Limb (tissue), 2 donors: ENCODE measurements at regions not wholly inside any gene's neighbourhood (a gene's known extent, or its start where the extent isn't known, plus 50 kb on each side); places are given as distances from the start of the nearest gene placed in this dataset.
"Not testable (repeated sequence)": the region's sequence is repeated elsewhere in the genome, so short reads cannot be mapped to it uniquely, and the experiment has no call there.

Experiments
- DNase-seq, 2 donors: peaks; one replicate each; pipeline ENCODE4 v3.0.0-alpha.2; 2016; ENCODE audit errors: extremely low spot score in 2 of 2

DNA sequence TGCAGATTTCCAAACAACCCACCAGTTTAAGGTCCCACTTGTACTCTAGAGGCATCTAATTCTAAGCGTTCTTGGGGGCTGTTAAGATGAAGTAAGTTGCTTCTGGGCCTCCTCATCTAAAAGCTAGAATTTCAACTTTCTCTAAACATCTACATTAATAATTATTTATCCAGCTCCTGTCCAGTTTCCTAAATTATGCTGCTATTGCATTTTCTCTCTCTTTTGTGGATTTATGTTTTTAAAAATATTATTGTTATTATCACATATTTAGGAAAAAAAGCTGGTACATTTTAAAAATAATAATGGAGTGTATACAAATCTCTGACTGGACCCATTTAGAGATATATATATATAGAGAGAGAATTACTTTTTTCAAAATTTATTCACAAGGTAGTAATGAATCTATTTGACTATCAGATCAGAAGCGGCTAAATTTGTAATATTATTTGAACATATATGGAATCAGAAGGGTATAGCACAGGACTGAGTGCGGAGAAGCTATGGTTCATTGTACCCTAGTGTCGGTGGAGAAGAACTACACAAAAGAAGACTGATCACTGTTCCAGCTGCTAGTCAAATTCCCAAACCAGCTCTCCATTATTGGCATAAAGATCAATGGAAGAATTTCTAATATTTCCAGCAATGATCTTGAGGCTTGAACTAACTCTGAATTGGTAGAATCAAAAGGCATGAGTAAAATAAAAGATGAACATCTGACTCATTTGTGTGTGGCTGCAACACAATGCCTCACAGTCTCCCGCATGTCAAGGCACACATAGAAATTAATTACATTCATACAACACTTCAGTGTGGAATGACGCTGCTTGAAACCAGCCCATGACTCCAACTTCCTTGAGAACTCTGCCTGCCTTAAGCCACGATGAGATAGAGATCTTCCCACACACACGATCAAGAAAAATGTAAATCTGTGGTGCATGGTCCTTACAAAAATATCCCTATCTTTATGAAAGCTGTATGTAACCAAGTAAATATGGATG is 433.4 kb upstream of the OR4E1 start:
- DNase-seq, result no peak

DNA sequence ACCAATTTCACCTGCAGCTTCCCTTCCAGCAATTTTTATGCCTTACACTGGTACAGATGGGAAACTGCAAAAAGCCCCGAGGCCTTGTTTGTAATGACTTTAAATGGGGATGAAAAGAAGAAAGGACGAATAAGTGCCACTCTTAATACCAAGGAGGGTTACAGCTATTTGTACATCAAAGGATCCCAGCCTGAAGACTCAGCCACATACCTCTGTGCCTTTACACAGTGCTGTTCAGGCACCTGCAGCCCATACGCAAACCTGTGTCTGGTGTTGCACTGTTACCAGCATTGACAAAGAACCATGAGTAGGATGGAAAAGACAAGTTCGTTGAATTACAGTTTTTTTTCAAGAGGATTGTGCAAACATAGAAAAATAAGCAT is 432.0 kb upstream of the OR4E1 start:
- DNase-seq, result no peak

DNA sequence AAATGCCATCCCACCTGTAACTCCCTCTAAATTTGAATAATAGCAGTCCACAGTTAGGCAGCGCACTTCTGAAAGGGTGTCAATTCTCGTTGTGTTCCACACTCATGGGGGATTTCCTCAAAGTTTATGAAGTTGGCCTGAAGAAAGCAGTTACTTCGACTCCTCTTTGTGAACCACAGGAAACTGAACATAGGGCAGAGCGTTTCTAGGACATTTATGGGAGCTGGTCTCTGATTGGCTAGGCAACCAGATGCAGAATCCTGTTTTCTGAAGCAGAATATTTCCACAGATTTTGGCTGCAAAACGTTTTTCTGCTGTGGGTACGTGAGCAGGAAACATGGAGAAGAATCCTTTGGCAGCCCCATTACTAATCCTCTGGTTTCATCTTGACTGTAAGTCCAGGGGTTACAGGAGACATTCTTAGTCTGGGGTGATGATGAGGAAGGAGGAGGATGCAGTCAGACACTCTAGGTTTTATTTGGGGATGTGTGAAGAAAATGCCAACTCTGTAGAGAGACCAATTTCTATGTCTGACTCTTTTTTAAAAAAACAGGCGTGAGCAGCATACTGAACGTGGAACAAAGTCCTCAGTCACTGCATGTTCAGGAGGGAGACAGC is 431.5 kb upstream of the OR4E1 start:
- DNase-seq, result no peak

DNA sequence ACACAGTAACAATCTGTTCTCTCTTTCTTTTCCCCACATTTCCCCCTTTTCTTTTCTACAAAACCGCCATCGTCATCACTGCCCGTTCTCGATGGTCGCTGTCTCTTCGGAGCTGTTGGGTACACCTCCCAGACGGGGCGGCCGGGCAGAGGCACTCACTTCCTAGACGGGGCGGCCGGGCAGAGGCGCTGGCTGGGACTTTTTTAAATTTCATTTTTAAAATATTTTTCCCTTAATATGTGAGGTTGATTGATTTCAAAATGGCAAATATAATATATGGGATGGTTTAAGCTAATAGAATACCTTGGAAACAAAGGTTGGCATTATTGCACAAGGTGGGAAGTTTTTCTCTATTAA is 427.1 kb upstream of the OR4E1 start:
- not testable (repeated sequence) for DNase-seq

DNA sequence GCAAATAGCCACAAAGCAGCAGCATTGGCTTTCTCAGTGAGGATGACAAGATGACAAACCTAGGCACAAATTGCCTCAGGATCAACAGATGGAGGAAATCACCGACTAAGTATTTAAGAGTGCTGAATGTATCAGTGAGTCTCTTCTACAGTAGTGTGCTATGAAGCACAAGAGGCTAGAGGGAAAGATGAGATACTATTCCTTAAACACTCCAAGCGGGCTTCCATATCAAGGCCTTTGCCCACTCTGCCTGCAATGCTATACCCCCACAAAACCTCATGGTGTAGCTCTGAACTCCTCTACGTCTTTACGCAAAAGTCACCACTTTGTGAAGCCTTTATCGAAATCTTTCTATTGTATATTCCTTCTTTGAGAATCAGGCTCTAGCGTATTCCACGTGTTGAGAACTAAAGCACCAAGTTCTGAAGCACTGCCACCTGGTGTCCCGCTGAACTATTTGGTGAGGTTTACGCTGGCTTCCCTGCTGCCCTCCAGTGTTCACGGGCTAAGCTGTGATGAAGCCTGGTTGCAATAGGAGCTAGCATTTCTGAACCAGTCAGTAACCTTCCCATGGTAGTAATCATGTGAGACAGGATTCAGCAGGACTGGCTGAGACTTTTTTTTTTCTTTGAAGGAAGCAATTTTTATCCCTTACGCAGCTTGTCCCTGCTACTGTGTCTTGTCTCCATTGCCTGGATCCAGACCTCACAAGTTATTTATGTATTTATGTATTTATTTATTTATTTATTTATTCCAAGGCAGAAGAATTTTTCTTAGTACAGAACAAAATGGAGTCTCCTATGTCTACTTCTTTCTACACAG is 426.5 kb upstream of the OR4E1 start:
- peak; percentile 45 to 64 for DNase-seq

DNA sequence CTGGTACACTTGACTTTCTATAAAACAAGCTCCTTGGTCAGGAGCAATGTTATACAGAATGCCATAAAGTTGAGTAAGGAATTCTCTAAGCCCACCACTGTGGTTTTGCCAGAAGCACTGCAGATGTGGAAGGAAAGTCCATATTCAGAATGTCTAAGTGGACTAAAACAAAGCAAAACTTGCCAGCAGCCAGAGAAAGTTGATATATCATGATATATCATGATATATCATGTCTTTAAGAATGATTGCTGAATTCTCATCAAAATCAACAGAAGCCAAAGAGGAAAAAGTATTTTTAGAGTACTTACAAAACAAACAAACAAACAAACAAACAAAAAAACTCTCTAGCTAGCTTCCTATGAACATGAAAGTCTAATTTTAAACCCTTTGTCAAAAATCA is 424.8 kb upstream of the OR4E1 start:
- no peak for DNase-seq

DNA sequence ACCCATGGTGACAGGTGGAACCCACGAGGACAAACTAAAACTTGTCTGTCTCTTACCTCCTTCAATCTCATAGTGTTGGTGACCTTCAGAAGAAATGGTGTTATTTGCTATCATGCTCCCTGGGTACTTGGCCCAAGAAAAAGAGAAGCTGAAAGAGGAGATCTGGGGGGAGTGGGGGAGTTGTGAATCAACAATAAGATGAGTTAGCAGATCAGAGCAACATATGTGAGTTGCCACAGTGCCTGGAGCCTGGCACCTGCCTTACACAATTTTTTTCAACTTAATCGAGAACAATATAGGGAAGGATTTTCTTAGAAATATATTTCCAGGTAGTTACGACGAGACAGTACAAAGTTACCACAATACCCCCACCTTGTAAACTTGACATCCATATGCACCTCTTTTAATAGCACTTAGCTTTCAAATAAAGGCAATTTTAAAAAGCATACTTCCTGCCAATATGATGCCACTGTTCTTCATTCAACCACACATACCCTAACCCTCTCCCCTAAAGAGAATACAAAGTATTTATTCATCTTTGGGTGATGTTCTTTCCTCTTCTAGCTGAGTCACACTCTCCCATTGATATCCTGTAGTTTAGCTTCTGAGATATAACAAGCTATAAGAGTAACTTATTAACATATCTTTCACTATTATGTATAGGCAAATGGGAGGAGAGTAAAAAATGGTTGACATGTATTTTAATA is 424.1 kb upstream of the OR4E1 start:
- no peak for DNase-seq

DNA sequence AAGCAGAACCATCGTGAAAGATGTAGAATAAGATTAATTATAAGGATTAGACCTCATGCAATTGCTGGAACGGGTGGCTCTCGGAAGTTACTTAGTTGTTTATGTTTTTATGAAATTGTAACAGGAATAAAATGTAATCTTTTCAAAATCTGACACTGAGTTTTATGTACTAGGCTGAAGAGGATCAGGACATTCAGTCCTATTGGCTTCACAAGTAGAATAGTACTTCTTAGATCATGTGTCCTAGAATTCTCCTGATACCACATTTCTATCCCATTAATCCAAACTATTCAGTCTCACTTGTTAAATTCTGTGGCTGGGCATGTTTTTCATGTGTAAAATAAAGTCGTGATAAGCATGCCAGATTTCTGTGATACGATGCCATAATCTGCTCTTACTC is 423.5 kb upstream of the OR4E1 start:
- no peak for DNase-seq

DNA sequence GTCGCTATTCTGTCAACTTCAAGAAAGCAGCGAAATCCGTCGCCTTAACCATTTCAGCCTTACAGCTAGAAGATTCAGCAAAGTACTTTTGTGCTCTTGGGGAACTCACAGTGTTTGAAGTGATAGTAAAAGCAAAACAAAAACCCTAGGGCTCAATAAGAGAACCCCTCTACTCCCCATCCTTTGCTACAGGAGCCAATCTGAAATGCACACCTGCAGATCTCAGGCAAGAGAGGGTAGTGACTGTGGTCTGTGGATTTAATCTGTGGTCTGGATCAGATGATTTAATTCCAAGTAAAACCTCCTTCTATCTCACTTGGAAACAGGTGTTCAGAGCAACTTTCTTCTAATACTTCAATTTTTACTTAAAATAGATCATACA is 422.9 kb upstream of the OR4E1 start:
- DNase-seq, result no peak

DNA sequence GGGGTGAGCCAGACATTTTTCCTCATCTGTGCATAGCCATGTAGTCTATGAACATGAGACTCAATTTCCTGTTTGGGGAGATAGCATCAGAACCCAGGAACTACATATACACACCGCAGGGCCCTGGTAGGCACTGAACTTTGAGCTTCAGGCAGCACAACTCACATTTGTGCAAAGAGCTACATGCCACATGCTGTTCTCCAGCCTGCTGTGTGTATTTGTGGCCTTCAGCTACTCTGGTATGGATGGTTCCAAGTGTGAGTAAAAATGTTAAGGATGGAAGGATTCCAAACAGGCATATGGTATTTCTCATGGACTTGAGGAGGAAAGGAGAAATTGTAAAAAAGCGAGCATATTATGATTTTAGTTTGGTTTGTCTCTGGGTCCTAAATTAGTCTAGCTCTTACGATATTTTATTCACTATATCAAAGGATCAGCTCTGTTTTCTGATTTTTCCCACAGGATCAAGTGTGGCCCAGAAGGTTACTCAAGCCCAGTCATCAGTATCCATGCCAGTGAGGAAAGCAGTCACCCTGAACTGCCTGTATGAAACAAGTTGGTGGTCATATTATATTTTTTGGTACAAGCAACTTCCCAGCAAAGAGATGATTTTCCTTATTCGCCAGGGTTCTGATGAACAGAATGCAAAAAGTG is 422.4 kb upstream of the OR4E1 start:
- DNase-seq, result no peak

DNA sequence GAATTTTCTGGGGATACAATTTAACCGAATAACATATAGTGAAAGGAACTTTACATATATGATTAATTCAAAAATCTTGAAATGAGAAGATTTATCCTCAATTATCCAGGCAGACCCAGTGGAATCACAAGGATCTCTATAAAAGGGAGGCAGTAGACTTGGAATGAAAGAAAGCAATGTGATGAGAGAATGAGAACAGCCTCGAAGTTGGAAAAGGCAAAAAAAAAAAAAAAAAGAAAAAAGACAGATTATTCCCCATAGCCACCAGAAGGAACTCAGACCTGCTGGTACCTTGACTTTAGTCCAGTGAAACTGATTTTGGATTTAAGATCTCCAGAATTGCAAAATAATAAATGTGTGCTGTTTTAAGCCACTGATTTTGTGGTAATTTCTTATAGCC is 416.3 kb upstream of the OR4E1 start:
- DNase-seq, result no peak

DNA sequence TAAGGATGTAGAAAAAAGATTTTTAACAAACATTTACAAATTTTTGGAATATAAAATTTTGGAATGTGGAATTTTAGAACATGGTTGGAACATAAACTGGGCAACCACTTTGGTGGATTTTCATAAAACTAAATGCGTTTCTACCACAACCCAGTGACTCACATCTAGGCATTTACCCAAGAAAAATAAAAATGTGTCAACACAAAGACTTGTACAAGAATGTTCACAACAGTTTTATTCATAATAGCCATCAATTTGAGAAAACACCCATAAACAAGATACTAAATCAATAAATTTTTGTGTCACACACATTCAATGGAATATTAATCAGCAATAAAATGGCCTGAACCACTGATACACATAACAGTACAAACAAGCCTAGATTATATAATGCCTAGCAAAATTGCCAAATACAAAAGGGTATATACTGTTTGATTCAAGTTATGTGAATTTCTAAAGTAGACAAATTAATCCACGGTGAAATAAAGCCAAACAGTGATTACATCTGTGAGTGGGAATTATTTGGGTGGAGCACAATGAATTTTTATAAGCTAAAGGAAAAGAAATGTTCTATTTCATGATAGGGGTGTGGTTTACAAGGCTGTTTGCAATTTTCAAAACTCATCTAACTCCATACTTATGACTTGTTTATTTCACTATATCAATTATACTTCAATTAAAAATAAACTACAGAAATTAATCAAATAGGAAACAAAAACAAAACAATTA is 415.2 kb upstream of the OR4E1 start:
- DNase-seq, result no peak

DNA sequence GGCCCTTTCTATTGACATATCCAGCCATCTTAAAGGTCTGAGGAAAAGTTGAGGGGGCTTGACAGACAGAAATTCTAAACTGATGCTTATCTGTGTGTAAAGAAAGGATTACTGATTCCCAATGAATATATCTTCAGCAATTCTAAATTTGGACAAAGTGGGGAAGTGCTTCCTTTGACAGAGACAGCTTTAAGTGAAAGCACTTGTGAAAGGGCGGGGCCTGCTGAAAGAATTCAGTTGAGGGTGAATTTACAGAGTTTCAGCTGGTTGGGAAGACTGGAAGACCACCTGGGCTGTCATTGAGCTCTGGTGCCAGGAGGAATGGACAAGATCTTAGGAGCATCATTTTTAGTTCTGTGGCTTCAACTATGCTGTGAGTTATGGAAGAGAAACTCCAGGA is 412.5 kb upstream of the OR4E1 start:
- no peak for DNase-seq

DNA sequence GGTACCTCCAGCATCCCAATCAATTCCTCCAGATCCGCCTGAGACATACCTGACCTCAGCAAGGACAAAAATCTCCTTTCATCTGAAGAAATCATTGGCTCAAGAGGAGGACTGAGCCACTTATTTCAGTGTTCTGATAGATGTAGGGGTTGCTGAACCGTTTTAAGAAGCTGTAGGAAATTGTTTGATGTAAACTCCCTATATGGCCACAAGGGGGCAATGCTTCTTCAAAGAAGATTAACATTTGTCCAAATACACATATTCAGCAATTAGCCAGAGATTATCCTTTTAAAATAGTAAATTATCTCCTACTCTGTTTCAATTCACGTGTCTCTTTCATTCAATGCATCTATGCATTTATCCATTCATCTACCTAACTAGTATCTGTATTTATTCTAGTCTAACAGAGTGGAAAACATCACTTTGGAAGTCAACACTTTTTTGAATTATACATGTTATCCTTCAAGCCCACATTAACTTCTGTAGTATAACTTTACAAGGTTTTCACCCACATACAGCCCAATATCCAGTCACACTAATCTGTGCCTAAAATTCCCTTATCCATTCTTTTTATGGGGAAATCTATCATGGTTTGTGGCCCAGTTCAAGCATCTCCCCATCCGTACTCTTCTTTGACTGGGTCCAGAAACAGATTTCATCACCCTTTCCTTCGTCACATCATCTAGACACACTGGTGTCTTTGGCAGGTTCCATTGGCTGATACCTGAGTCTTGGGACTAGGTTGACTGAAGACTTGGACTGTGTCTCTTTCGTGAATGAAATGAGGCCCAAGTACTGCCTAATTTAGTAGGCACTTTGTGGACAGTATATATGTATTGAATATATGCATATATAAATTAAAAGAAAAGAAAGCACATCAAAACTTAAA is 411.0 kb upstream of the OR4E1 start:
- DNase-seq, result peak in 1 of 2 donors; percentile 23

DNA sequence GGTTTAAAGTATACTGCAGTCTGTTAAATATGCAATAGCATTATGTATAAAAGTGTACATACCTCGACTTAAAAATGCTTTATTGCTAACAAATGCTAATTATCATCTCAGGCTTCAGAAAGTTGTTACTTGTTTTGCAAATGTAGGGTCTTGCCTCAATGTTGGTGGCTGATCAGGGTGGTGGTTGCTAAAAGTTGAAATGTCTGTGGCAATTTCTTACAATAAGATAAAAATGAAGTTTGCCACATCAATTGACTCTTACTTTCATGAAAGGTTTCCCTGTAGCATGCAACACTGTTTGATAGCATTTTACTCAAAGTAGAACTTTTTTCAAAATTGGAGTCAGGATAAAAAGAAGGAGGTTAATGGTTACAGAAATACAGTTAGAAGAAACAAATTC is 407.7 kb upstream of the OR4E1 start:
- no peak for DNase-seq

DNA sequence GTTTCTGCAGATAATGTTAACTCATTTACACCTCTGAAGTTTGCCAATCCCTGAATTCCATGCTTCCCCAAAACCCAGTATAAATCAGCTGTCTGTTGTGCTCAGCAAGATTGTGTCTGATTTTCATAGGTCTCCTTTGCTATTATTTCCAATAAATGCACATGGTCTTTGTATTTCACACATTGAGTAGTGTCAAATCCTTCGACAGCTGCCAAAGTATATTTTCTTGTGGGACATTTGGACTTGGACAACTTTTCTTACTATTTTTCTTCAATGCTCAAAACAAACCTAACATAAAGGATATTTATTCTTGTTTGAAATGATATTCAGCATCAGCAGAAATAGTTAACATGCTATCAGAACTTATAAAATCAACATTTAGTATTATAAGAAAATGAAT is 406.1 kb upstream of the OR4E1 start:
- no peak for DNase-seq

DNA sequence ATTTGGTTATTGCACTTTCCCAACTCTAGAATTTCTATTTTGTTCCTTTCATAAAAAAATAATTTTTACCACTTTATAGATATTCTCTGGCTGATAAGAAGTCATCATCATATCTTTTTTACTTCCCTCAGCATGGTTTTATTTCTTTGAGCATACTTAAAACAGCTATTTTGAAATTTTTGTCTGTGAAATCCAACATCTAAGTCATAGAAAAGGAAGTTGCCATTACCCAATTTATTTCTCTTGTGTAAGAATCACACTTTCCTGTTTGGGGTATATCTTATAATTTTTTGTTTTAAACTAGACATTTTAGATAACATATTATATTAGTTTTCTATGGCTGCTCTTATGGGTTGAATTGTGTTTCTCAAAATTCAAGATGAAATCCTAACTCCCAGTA is 400.2 kb upstream of the OR4E1 start:
- DNase-seq, result no peak

DNA sequence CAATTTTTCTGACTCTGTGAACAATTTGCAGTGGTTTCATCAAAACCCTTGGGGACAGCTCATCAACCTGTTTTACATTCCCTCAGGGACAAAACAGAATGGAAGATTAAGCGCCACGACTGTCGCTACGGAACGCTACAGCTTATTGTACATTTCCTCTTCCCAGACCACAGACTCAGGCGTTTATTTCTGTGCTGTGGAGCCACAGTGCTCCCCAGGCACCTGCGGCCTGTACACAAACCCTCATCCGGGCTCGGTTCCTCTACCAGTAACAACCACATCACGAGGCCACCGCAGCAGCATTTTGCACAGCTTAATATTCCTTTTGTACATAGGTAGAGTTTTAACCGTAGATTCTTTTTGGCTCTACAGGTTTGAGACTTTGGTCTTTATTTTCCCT is 397.4 kb upstream of the OR4E1 start:
- DNase-seq, result no peak
